ENCODE measurements at regions not wholly inside any gene's neighbourhood (a gene's known extent, or its start where the extent isn't known, plus 50 kb on each side); places are given as distances from the start of the nearest gene placed in this dataset.

GRCh38 chr5:82792096-82792495, 285.1 kb downstream of the TMEM167A start:
- no peak overlapping the region for H3K4me3 ChIP-seq (replicated peaks; ENCODE audit: low read depth, low read length)
- no peak for DNase-seq (ENCODE audit: extremely low read depth, low read depth)
- no peak for TF ChIP-seq CTCF (IDR thresholded peaks at IDR 0.05; ENCODE audit: low read depth, low read length, missing control alignments)

GRCh38 chr5:82789095-82789494, 288.1 kb downstream of the TMEM167A start:
- no peak overlapping the region for H3K4me3 ChIP-seq (replicated peaks; ENCODE audit: low read depth, low read length)
- TF ChIP-seq CTCF (IDR thresholded peaks at IDR 0.05; ENCODE audit: low read depth, low read length, missing control alignments): no peak
- no peak for DNase-seq (ENCODE audit: extremely low read depth, low read depth)

DNA sequence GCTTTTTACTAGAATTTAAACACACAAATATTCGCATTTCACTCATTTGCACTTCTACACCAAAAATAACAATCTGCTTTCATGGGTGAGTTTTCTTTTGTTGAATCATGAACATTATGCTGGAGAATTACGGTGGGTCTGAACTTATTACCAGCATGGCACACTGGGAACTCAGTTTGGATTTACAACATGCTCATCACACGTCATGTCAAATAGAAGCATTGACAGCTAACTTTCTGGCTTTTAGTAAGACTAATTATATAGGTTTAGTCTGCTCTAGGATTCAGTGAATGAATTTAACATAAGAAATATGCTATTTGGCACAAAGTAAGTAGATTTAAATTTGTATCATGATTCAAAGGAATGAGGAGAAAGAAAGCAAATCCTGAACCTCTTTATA, 290.4 kb downstream of the TMEM167A start:
- no peak for TF ChIP-seq CTCF (IDR thresholded peaks at IDR 0.05; ENCODE audit: low read depth, low read length, missing control alignments)
- DNase-seq (ENCODE audit: extremely low read depth, low read depth): no peak
- H3K4me3 ChIP-seq (replicated peaks; ENCODE audit: low read depth, low read length): no peak overlapping the region

DNA sequence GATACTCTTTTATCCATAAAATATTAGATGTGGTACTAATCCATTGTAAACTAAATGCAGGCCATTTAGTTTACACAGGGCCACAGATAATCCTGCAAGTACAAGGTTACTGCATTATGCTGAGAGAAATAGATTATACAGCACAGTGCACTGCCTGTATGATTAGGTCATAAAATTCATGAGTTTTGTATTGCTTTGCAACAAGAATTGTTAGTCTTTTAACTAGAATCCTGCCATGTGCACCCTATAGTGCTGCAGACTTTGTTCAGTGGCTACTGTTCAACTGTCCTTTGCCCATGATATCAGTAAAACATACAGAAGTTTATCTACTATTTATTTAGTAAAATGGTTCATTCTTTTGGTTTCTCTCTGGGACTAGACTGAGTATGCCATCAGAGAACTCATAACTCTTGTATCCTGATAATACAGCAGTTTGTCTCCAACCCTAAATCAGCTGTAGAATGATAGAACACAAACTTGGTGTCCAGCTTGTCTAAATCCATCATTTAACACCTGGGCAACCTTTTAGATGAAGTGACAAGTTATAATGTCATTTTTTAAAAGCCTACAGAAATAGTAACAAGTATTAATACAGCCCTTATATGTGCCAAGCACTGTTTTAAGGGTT, 291.2 kb downstream of the TMEM167A start:
- H3K4me3 ChIP-seq (replicated peaks; ENCODE audit: low read depth, low read length): no peak overlapping the region
- no peak for DNase-seq (ENCODE audit: extremely low read depth, low read depth)
- no peak for TF ChIP-seq CTCF (IDR thresholded peaks at IDR 0.05; ENCODE audit: low read depth, low read length, missing control alignments)

- no peak overlapping the region for H3K4me3 ChIP-seq (replicated peaks; ENCODE audit: low read depth, low read length)
- no peak for DNase-seq (ENCODE audit: extremely low read depth, low read depth)
- no peak for TF ChIP-seq CTCF (IDR thresholded peaks at IDR 0.05; ENCODE audit: low read depth, low read length, missing control alignments)
Observed at GRCh38 chr5:82785456-82785855, 291.7 kb downstream of the TMEM167A start.

GRCh38 chr5:82784521-82784920, 292.7 kb downstream of the TMEM167A start:
- no peak for DNase-seq (ENCODE audit: extremely low read depth, low read depth)
- H3K4me3 ChIP-seq (replicated peaks; ENCODE audit: low read depth, low read length): no peak overlapping the region
- TF ChIP-seq CTCF (IDR thresholded peaks at IDR 0.05; ENCODE audit: low read depth, low read length, missing control alignments): no peak

- TF ChIP-seq CTCF (IDR thresholded peaks at IDR 0.05; ENCODE audit: low read depth, low read length, missing control alignments): no peak
- DNase-seq (ENCODE audit: extremely low read depth, low read depth): no peak
- H3K4me3 ChIP-seq (replicated peaks; ENCODE audit: low read depth, low read length): no peak overlapping the region
Observed at GRCh38 chr5:82777106-82777505, 300.1 kb downstream of the TMEM167A start.
